Fibroblast of lung (primary cell): ENCODE measurements at regions not wholly inside any gene's neighbourhood (a gene's known extent, or its start where the extent isn't known, plus 50 kb on each side); places are given as distances from the start of the nearest gene placed in this dataset.

Experiments used
- DNase-seq, 2 donors: peaks; one replicate each; pipeline versions ENCODE4 v3.0.0 to v3.0.0-alpha.2; 2010; ENCODE audit warnings: low read depth in 2 of 2
- H2AFZ ChIP-seq: 2 replicates; pipeline ENCODE4 v1.5.1; 2012; ENCODE audit warnings: low read length, control low read depth, inconsistent platforms
- H3K27ac ChIP-seq: 2 replicates; pipeline ENCODE4 v1.5.1; 2011; ENCODE audit warnings: low read length, control low read depth; ENCODE audit not compliant: insufficient read depth
- H3K27me3 ChIP-seq: 2 replicates; pipeline ENCODE4 v1.5.1; 2011; ENCODE audit warnings: mild to moderate bottlenecking, low read length; ENCODE audit not compliant: control insufficient read depth, insufficient read depth
- H3K36me3 ChIP-seq: 2 replicates; pipeline ENCODE4 v1.5.1; 2011; ENCODE audit warnings: low read length; ENCODE audit not compliant: control insufficient read depth, insufficient read depth
- H3K4me1 ChIP-seq: 2 replicates; pipeline ENCODE4 v1.5.1; 2011; ENCODE audit warnings: low read length; ENCODE audit not compliant: control insufficient read depth, insufficient read depth; ENCODE audit errors: extremely low read depth
- H3K4me2 ChIP-seq: 2 replicates; pipeline ENCODE4 v1.5.1; 2011; ENCODE audit warnings: low read length, control low read depth; ENCODE audit not compliant: insufficient read depth; ENCODE audit errors: extremely low read depth
- H3K4me3 ChIP-seq, 4 experiments: fragments of 200-600 bp in 1 of 4; sonication (generic) in 1 of 4; replicated peaks in 1 of 4; 2 replicates each; pipeline ENCODE4 v1.5.1; 2011 to 2016; ENCODE audit warnings: low read length in 4 of 4, low read depth in 3 of 4, mild to moderate bottlenecking in 3 of 4, control low read depth in 2 of 4, inconsistent platforms in 1 of 4, mixed read lengths in 1 of 4; ENCODE audit not compliant: insufficient read depth in 1 of 4; ENCODE audit errors: control extremely low read depth in 1 of 4
- H3K79me2 ChIP-seq: 2 replicates; pipeline ENCODE4 v1.5.1; 2012; ENCODE audit warnings: mild to moderate bottlenecking, low read length, inconsistent platforms; ENCODE audit not compliant: control insufficient read depth, insufficient read depth
- H3K9ac ChIP-seq: 2 replicates; pipeline ENCODE4 v1.5.1; 2011; ENCODE audit warnings: mild to moderate bottlenecking, low read length, control low read depth; ENCODE audit not compliant: insufficient read depth
- H3K9me3 ChIP-seq: 2 replicates; pipeline ENCODE4 v1.5.1; 2012; ENCODE audit warnings: low read depth, low read length; ENCODE audit not compliant: control insufficient read depth, insufficient read depth
- H4K20me1 ChIP-seq: 2 replicates; pipeline ENCODE4 v1.5.1; 2011; ENCODE audit warnings: low read length; ENCODE audit not compliant: control insufficient read depth, insufficient read depth; ENCODE audit errors: extremely low read depth
- CTCF ChIP-seq, 2 donors: IDR thresholded peaks in 1 of 2; conservative IDR thresholded peaks in 1 of 2; 1 replicate in 1 of 2; 2 replicates in 1 of 2; pipeline ENCODE4 v1.5.1; 2011 to 2012; ENCODE audit warnings: low read length in 2 of 2, control low read depth in 1 of 2, inconsistent platforms in 1 of 2, low read depth in 1 of 2, mild to moderate bottlenecking in 1 of 2
- EZH2 ChIP-seq: IDR thresholded peaks from 2 replicates; pipeline ENCODE4 v1.5.1; 2012; ENCODE audit warnings: low read length, control low read depth, mild to moderate bottlenecking; ENCODE audit errors: missing control alignments

DNA sequence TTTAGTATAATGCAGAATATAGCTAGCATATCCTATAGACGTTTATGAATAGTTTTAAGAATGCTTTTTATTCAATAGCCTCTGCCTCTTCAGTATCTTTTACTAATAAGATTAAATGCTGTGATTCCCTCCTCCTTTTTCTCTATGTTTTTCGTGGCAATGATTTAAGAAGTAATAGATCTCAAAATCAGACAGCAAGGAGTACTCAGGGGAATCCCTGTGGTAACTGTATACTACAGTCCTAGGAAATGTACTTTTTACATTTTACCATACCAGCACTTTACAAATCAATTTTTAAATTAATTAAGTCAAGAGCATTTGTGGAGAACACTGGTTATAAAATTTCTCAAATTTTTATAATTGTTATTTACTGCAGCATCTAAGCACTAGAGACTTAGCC, 240.6 kb upstream of the CAND1 start:
- DNase-seq, result no peak
- Histone ChIP-seq H3K27ac (no peak overlapping the region), H3K79me2 (no peaks in the 10 kb centered on the region), H3K36me3 (no peaks in the 10 kb centered on the region), H3K4me1 (no peaks in the 10 kb centered on the region), H3K9me3 (no peaks in the 10 kb centered on the region), H3K4me3 (no peak overlapping the region), H3K9ac (no peak overlapping the region), H4K20me1 (no peaks in the 10 kb centered on the region), H3K27me3 (no peaks in the 10 kb centered on the region), H2AFZ (no peak overlapping the region), H3K4me2 (no peak overlapping the region)
- TF ChIP-seq EZH2, result no peak
- no peak for TF ChIP-seq CTCF (conservative IDR thresholded peaks at IDR 0.05 in 1 of 2, IDR thresholded peaks at IDR 0.05 in 1 of 2; ENCODE audit: low read depth in 1 of 2, low read length in 2 of 2)

DNA sequence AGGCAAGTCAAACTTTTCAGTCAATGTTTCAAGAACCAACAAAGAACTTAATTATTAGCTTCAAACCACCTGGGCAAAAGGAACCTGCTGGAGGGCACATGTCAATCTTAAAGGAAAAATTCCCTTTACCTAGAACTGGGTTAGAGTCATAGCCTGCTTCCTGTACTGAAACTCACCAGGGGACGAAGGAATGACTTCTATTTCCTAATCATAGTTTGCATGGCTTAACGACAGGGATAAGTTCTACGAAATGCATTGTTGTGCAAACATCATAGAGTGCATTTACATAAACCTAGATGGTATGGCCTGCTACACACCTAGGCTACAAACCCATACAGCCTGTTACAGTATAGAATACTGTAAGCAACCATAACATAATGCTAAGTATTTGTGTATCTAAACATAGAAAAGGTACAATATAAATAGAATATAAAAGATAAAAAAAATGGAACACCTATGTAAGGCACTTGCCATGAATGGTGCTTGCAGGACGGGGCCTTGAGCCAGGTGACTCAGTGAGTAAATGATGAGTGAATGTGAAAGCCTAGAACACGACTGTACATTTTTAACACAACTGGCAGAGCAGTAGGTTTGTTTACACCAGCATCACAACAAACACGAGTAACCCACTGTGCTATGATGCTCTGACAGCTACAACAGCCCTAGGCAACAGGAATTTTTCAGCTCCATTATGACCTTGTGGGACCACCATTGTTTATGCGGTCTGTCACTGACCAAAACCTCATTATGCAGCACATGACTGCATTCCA, 234.9 kb upstream of the CAND1 start:
- no peak overlapping the region for H3K27ac ChIP-seq
- H3K9ac ChIP-seq, result no peak overlapping the region
- no peaks in the 10 kb centered on the region for H3K27me3 ChIP-seq
- no peak overlapping the region for H3K4me2 ChIP-seq
- H3K9me3 ChIP-seq, result no peaks in the 10 kb centered on the region
- H2AFZ ChIP-seq, result no peak overlapping the region
- peak in 1 of 2 donors; percentile 68 for DNase-seq
- TF ChIP-seq EZH2, result no peak
- TF ChIP-seq CTCF (conservative IDR thresholded peaks at IDR 0.05 in 1 of 2, IDR thresholded peaks at IDR 0.05 in 1 of 2; ENCODE audit: low read depth in 1 of 2, low read length in 2 of 2), result no peak
- no peaks in the 10 kb centered on the region for H3K79me2 ChIP-seq
- H4K20me1 ChIP-seq, result no peaks in the 10 kb centered on the region
- H3K4me3 ChIP-seq, result no peak overlapping the region
- no peaks in the 10 kb centered on the region for H3K36me3 ChIP-seq
- H3K4me1 ChIP-seq, result no peaks in the 10 kb centered on the region

DNA sequence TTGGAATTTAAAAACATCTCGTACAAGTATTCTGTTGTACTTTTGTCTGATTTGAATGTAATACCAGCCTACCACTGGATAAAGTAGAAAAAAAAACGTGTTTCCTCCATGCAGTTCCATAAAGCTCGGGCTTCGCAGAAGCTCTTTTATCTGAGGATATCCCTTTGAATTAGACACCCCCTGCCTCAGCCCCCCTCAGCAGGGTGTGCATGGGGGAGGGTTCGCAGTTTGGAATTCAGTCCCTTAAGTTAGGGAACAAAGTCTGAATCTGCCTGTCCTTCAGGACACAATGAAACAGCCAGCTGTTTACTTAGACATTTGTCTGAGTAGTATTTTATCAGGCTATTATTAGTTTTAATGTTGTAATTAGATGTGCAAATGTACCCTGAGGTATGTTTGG, 234.0 kb upstream of the CAND1 start:
- no peaks in the 10 kb centered on the region for H3K4me1 ChIP-seq
- DNase-seq, result no peak
- no peaks in the 10 kb centered on the region for H3K27me3 ChIP-seq
- no peaks in the 10 kb centered on the region for H4K20me1 ChIP-seq
- no peak overlapping the region for H3K9ac ChIP-seq
- no peaks in the 10 kb centered on the region for H3K36me3 ChIP-seq
- H3K79me2 ChIP-seq, result no peaks in the 10 kb centered on the region
- no peaks in the 10 kb centered on the region for H3K9me3 ChIP-seq
- H3K4me2 ChIP-seq, result no peak overlapping the region
- no peak overlapping the region for H3K27ac ChIP-seq
- no peak overlapping the region for H2AFZ ChIP-seq
- TF ChIP-seq EZH2 (no peak), CTCF (conservative IDR thresholded peaks at IDR 0.05 in 1 of 2, IDR thresholded peaks at IDR 0.05 in 1 of 2; ENCODE audit: low read depth in 1 of 2, low read length in 2 of 2) (no peak)
- no peak overlapping the region for H3K4me3 ChIP-seq
